H9 (cell line): ENCODE measurements at regions not wholly inside any gene's neighbourhood (a gene's known extent, or its start where the extent isn't known, plus 50 kb on each side); places are given as distances from the start of the nearest gene placed in this dataset.

Experiments used
- DNase-seq: peaks from one replicate; pipeline ENCODE4 v3.0.0-alpha.2; 2017
- H2AFZ ChIP-seq: one replicate; pipeline ENCODE4 v1.6.1; 2013; ENCODE audit warnings: mild to moderate bottlenecking, low read length, control low read depth, moderate library complexity
- H2AK5ac ChIP-seq: 2 replicates; pipeline ENCODE4 v1.6.1; 2013; ENCODE audit warnings: low read length, control low read depth, mixed read lengths; ENCODE audit not compliant: insufficient read length
- H2BK120ac ChIP-seq: one replicate; pipeline ENCODE4 v1.6.1; 2013; ENCODE audit warnings: low read depth, mild to moderate bottlenecking, low read length, control low read depth, inconsistent platforms; ENCODE audit not compliant: poor library complexity, severe bottlenecking
- H2BK12ac ChIP-seq: 2 replicates; pipeline ENCODE4 v1.6.1; 2013; ENCODE audit warnings: low read length, control low read depth, mixed read lengths, low read depth; ENCODE audit not compliant: insufficient read length
- H2BK15ac ChIP-seq: 2 replicates; pipeline ENCODE4 v1.6.1; 2013; ENCODE audit warnings: low read depth, low read length, control low read depth
- H2BK20ac ChIP-seq: one replicate; pipeline ENCODE4 v1.6.1; 2013; ENCODE audit warnings: low read depth, mild to moderate bottlenecking, low read length, control low read depth, inconsistent platforms; ENCODE audit not compliant: poor library complexity, severe bottlenecking
- H2BK5ac ChIP-seq: 2 replicates; pipeline ENCODE4 v1.6.1; 2013; ENCODE audit warnings: low read length, control low read depth, mixed read lengths; ENCODE audit not compliant: insufficient read length
- H3K14ac ChIP-seq: 2 replicates; pipeline ENCODE4 v1.6.1; 2013; ENCODE audit warnings: low read length, control low read depth; ENCODE audit not compliant: insufficient read depth
- H3K18ac ChIP-seq: 2 replicates; pipeline ENCODE4 v1.6.1; 2013; ENCODE audit warnings: low read depth, mild to moderate bottlenecking, mixed read lengths, low read length, control low read depth; ENCODE audit not compliant: insufficient read length
- H3K23ac ChIP-seq: 2 replicates; pipeline ENCODE4 v1.6.1; 2013; ENCODE audit warnings: low read length, control low read depth, mixed read lengths, low read depth; ENCODE audit not compliant: insufficient read length
- H3K23me2 ChIP-seq: 2 replicates; pipeline ENCODE4 v1.6.1; 2013; ENCODE audit warnings: low read depth, mild to moderate bottlenecking, mixed read lengths, low read length, control low read depth; ENCODE audit not compliant: insufficient read length, poor library complexity, severe bottlenecking
- H3K27ac ChIP-seq: 2 replicates; pipeline ENCODE4 v1.5.1; 2013; ENCODE audit warnings: low read length, control low read depth, mixed read lengths, low read depth; ENCODE audit not compliant: insufficient read length
- H3K27me3 ChIP-seq: 2 replicates; pipeline ENCODE4 v1.6.1; 2013; ENCODE audit warnings: low read length, control low read depth, inconsistent platforms; ENCODE audit not compliant: insufficient read depth
- H3K4ac ChIP-seq: 2 replicates; pipeline ENCODE4 v1.6.1; 2013; ENCODE audit warnings: low read depth, mild to moderate bottlenecking, control low read depth, inconsistent platforms, low read length, moderate library complexity
- H3K4me1 ChIP-seq: 2 replicates; pipeline ENCODE4 v1.6.1; 2013; ENCODE audit warnings: low read length, control low read depth, inconsistent platforms; ENCODE audit not compliant: insufficient read depth
- H3K4me2 ChIP-seq: 2 replicates; pipeline ENCODE4 v1.6.1; 2013; ENCODE audit warnings: low read length, control low read depth, mixed read lengths; ENCODE audit not compliant: insufficient read length, insufficient read depth
- H3K56ac ChIP-seq: 2 replicates; pipeline ENCODE4 v1.6.1; 2013; ENCODE audit warnings: low read depth, mild to moderate bottlenecking, mixed read lengths, low read length, control low read depth; ENCODE audit not compliant: insufficient read length
- H3K79me1 ChIP-seq: 2 replicates; pipeline ENCODE4 v1.6.1; 2013; ENCODE audit warnings: low read depth, mild to moderate bottlenecking, moderate library complexity, low read length, control low read depth, inconsistent platforms; ENCODE audit not compliant: insufficient read depth, poor library complexity, severe bottlenecking
- H3K79me2 ChIP-seq: 2 replicates; pipeline ENCODE4 v1.6.1; 2013; ENCODE audit warnings: low read length, control low read depth, inconsistent platforms; ENCODE audit not compliant: insufficient read depth
- H3K9ac ChIP-seq: 2 replicates; pipeline ENCODE4 v1.6.1; 2013; ENCODE audit warnings: low read length, control low read depth, mixed read lengths; ENCODE audit not compliant: insufficient read length; ENCODE audit errors: extremely low read depth
- H3K9me3 ChIP-seq: one replicate; pipeline ENCODE4 v1.6.1; 2013; ENCODE audit warnings: low read depth, low read length, inconsistent platforms; ENCODE audit not compliant: control insufficient read depth
- H3T11ph ChIP-seq: one replicate; pipeline ENCODE4 v1.6.1; 2013; ENCODE audit warnings: mild to moderate bottlenecking, low read length, control low read depth, inconsistent platforms
- H4K20me1 ChIP-seq: one replicate; pipeline ENCODE4 v1.6.1; 2013; ENCODE audit not compliant: control insufficient read depth, insufficient read length, insufficient read depth
- H4K5ac ChIP-seq: 2 replicates; pipeline ENCODE4 v1.6.1; 2013; ENCODE audit warnings: low read depth, mild to moderate bottlenecking, mixed read lengths, low read length, control low read depth; ENCODE audit not compliant: insufficient read length
- H4K8ac ChIP-seq: replicated peaks from 2 replicates; pipeline ENCODE4 v1.6.1; 2013; ENCODE audit warnings: low read length, control low read depth, mixed read lengths, low read depth; ENCODE audit not compliant: insufficient read length
- H4K91ac ChIP-seq: 2 replicates; pipeline ENCODE4 v1.6.1; 2013; ENCODE audit warnings: low read depth, mild to moderate bottlenecking, moderate library complexity, mixed read lengths, low read length, control low read depth; ENCODE audit not compliant: insufficient read length
- H3K27ac Mint-ChIP-seq, 3 experiments: 2 replicates in 2 of 3; 3 replicates in 1 of 3; pipeline ENCODE4 v1.8.0; 2020 to 2021; ENCODE audit warnings: mixed read lengths in 3 of 3, mild to moderate bottlenecking in 1 of 3, moderate library complexity in 1 of 3
- H3K27me3 Mint-ChIP-seq: 2 replicates; pipeline ENCODE4 v1.8.0; 2021; ENCODE audit warnings: low read depth, mild to moderate bottlenecking, moderate library complexity, mixed read lengths
- H3K36me3 Mint-ChIP-seq, 3 experiments: 2 replicates in 2 of 3; 3 replicates in 1 of 3; pipeline ENCODE4 v1.8.0; 2020 to 2021; ENCODE audit warnings: low read depth in 3 of 3, mixed read lengths in 3 of 3; ENCODE audit not compliant: insufficient read depth in 1 of 3
- H3K4me1 Mint-ChIP-seq, 2 experiments: 2 replicates each; pipeline ENCODE4 v1.8.0; 2020; ENCODE audit warnings: mixed read lengths in 2 of 2
- H3K4me3 Mint-ChIP-seq, 2 experiments: 2 replicates in 1 of 2; 3 replicates in 1 of 2; pipeline ENCODE4 v1.8.0; 2020 to 2021; ENCODE audit warnings: mild to moderate bottlenecking in 2 of 2, mixed read lengths in 2 of 2, moderate library complexity in 1 of 2
- H3K9me3 Mint-ChIP-seq, 2 experiments: 2 replicates in 1 of 2; 3 replicates in 1 of 2; pipeline ENCODE4 v1.8.0; 2020; ENCODE audit warnings: mild to moderate bottlenecking in 2 of 2, mixed read lengths in 2 of 2, moderate library complexity in 1 of 2
- WGBS: extraction: QIAGEN DNeasy Blood & Tissue Kit; methylation state at CpG from one replicate; pipeline ENCODE4 v1.1.7; 2013; ENCODE audit warnings: missing lambda C conversion rate, low lambda C conversion rate, mixed read lengths; ENCODE audit not compliant: insufficient read length; ENCODE audit errors: extremely low coverage; 5-methylcytosine and 5-hydroxymethylcytosine counted together
- TF ChIP-seq, protein P1 (sequence below): fragments of 200-600 bp; sonication (generic); conservative IDR thresholded peaks from 3 replicates; pipeline ENCODE4 v1.8.0; 2021; ENCODE audit warnings: antibody characterized with exemption, mild to moderate bottlenecking

DNA sequence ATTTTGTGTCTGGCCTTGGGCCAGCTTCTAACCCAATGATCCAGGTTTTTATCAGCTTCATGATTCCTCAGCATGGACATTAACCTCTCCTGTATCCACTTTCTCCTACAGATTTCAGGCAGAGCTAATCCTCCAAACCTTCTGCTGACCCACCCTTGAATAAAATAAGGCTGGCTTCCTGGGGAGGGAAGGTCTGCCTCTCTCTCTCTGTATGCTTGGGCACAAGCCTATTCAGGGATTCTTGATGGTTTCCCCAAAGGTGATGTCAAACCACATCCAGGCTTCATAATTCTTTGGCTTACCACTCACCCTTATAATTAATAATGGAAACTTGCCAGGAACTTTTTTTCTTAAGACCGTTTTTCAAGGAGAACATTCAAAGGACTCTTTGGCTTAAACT lies 240.1 kb downstream of the UTP18 start:
- no peak overlapping the region for H3K14ac ChIP-seq
- no peaks in the 10 kb centered on the region for H3K9me3 ChIP-seq
- no peak overlapping the region for H2BK15ac ChIP-seq
- H3K56ac ChIP-seq = no peak overlapping the region
- H3K27me3 Mint-ChIP-seq = peaks cover 5% of the 10 kb centered on the region
- H3K4me3 Mint-ChIP-seq = no peak overlapping the region
- H4K5ac ChIP-seq = no peak overlapping the region
- H3K23me2 ChIP-seq = no peaks in the 10 kb centered on the region
- no peak overlapping the region for H2BK120ac ChIP-seq
- no peaks in the 10 kb centered on the region for H3K27me3 ChIP-seq
- no peak overlapping the region for H3T11ph ChIP-seq
- no peaks in the 10 kb centered on the region for H3K4me1 ChIP-seq
- H2AK5ac ChIP-seq = no peak overlapping the region
- DNase-seq = no peak
- no peak overlapping the region for H3K27ac Mint-ChIP-seq
- no peak overlapping the region for H3K4me2 ChIP-seq
- no peaks in the 10 kb centered on the region for H3K36me3 Mint-ChIP-seq
- H4K20me1 ChIP-seq = no peaks in the 10 kb centered on the region
- no peaks in the 10 kb centered on the region for H3K9me3 Mint-ChIP-seq
- H2AFZ ChIP-seq = no peak overlapping the region
- no peak overlapping the region for H4K91ac ChIP-seq
- TF ChIP-seq, protein P1, sequence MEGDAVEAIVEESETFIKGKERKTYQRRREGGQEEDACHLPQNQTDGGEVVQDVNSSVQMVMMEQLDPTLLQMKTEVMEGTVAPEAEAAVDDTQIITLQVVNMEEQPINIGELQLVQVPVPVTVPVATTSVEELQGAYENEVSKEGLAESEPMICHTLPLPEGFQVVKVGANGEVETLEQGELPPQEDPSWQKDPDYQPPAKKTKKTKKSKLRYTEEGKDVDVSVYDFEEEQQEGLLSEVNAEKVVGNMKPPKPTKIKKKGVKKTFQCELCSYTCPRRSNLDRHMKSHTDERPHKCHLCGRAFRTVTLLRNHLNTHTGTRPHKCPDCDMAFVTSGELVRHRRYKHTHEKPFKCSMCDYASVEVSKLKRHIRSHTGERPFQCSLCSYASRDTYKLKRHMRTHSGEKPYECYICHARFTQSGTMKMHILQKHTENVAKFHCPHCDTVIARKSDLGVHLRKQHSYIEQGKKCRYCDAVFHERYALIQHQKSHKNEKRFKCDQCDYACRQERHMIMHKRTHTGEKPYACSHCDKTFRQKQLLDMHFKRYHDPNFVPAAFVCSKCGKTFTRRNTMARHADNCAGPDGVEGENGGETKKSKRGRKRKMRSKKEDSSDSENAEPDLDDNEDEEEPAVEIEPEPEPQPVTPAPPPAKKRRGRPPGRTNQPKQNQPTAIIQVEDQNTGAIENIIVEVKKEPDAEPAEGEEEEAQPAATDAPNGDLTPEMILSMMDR = no peak
- no peak overlapping the region for H2BK20ac ChIP-seq
- no peak overlapping the region for H3K27ac ChIP-seq
- H3K4me1 Mint-ChIP-seq = 0 out of 4 replicates have a peak, but pooled peaks cover 0 to 2% of the 10 kb centered on the region in 2 experiments
- no peak overlapping the region for H3K9ac ChIP-seq
- no peak overlapping the region for H2BK5ac ChIP-seq
- H3K79me2 ChIP-seq = no peaks in the 10 kb centered on the region
- WGBS = no CpG with 5 or more reads among the region's 1 CpG
- H3K23ac ChIP-seq = no peak overlapping the region
- no peak overlapping the region for H2BK12ac ChIP-seq
- no peaks in the 10 kb centered on the region for H3K79me1 ChIP-seq
- no peak overlapping the region for H3K18ac ChIP-seq
- H3K4ac ChIP-seq = no peak overlapping the region
- H4K8ac ChIP-seq = no peak overlapping the region
